Left lung (tissue), 4 donors: ENCODE measurements at regions not wholly inside any gene's neighbourhood (a gene's known extent, or its start where the extent isn't known, plus 50 kb on each side); places are given as distances from the start of the nearest gene placed in this dataset.
A peak's percentile ranks its signal among the peaks of the same experiment; 100 is the strongest.

ENCODE experiments used
- ATAC-seq: fragments of 200-7000 bp; cut with Tn5 transposase; one replicate; pipeline ENCODE4 v1.9.1; 2020; ENCODE audit warnings: moderate library complexity
- DNase-seq, 4 donors: peaks; one replicate each; pipeline ENCODE4 v3.0.0-alpha.2; 2013 to 2020
- H3K27ac ChIP-seq, 2 donors: fragments of 200-600 bp; sonication (generic) in 1 of 2; one replicate each; pipeline versions ENCODE4 v1.5.0 to v1.8.0; 2020 to 2021
- H3K27me3 ChIP-seq, 2 donors: fragments of 200-600 bp; sonication (generic) in 1 of 2; one replicate each; pipeline versions ENCODE4 v1.5.0 to v1.8.0; 2020 to 2021
- H3K36me3 ChIP-seq, 2 donors: fragments of 200-600 bp; sonication (generic) in 1 of 2; one replicate each; pipeline versions ENCODE4 v1.5.0 to v1.8.0; 2020 to 2021
- H3K4me1 ChIP-seq, 2 donors: fragments of 200-600 bp; one replicate each; pipeline ENCODE4 v1.8.0; 2021
- H3K4me3 ChIP-seq, 2 donors: fragments of 200-600 bp; sonication (generic) in 1 of 2; one replicate each; pipeline versions ENCODE4 v1.5.0 to v1.8.0; 2020 to 2021; ENCODE audit warnings: mild to moderate bottlenecking in 1 of 2
- H3K9me3 ChIP-seq, 2 donors: fragments of 200-600 bp; sonication (generic) in 1 of 2; one replicate each; pipeline versions ENCODE4 v1.5.0 to v1.8.0; 2020 to 2021
- intact Hi-C, 2 donors: fragments of 100-400 bp; cut with DNase I; formaldehyde crosslinking; loops; one replicate each; pipeline versions ENCODE4 v1.11.2 to v1.14.2; 2022
- TF ChIP-seq, protein P1 (sequence below), 2 donors: fragments of 200-600 bp; sonication (generic) in 1 of 2; IDR thresholded peaks; one replicate each; pipeline versions ENCODE4 v1.5.0 to v1.8.0; 2021; ENCODE audit warnings: antibody characterized with exemption in 2 of 2
- donor health status: DM: no; HTN: yes; CAD: no.
- donor health status: DM: no; HTN: no; CAD: no.

DNA sequence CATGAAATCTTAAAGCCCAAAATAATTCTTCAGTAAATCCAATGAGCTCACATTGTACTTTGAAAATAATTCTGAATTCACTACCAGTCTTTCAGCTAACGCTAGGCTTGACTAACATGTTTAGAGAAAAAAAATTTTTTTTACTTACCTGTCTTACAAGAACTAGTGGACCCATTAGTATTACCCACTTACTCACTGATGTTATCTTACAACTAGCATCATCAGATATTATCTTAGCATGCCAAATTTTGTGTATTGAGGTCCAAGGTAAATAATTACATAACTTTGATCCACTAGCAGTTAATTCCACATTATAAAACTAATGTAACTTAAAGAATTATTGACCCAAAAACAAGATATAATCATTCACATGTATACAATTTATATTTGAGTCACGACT is 62.7 kb downstream of the SLC41A2 start:
- Histone ChIP-seq H3K27ac (no peak overlapping the region), H3K36me3 (no peaks in the 10 kb centered on the region), H3K4me3 (no peak overlapping the region), H3K27me3 (no peaks in the 10 kb centered on the region), H3K9me3 (peaks cover 0 to 2% of the 10 kb centered on the region in 2 donors), H3K4me1 (peaks cover 0 to 7% of the 10 kb centered on the region in 2 donors)
- ATAC-seq: no peak
- intact Hi-C loops: no loop called here
- DNase-seq: no peak
- TF ChIP-seq, protein P1, sequence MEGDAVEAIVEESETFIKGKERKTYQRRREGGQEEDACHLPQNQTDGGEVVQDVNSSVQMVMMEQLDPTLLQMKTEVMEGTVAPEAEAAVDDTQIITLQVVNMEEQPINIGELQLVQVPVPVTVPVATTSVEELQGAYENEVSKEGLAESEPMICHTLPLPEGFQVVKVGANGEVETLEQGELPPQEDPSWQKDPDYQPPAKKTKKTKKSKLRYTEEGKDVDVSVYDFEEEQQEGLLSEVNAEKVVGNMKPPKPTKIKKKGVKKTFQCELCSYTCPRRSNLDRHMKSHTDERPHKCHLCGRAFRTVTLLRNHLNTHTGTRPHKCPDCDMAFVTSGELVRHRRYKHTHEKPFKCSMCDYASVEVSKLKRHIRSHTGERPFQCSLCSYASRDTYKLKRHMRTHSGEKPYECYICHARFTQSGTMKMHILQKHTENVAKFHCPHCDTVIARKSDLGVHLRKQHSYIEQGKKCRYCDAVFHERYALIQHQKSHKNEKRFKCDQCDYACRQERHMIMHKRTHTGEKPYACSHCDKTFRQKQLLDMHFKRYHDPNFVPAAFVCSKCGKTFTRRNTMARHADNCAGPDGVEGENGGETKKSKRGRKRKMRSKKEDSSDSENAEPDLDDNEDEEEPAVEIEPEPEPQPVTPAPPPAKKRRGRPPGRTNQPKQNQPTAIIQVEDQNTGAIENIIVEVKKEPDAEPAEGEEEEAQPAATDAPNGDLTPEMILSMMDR (IDR thresholded peaks at IDR 0.05): no peak

GRCh38 chr12:104890476-104891096 is 67.5 kb downstream of the SLC41A2 start:
- TF ChIP-seq, protein P1 (IDR thresholded peaks at IDR 0.05): no peak
- H3K27ac ChIP-seq: no peak overlapping the region
- H3K4me3 ChIP-seq: no peak overlapping the region
- peaks cover 0 to 28% of the 10 kb centered on the region in 2 donors for H3K4me1 ChIP-seq
- DNase-seq (no peak), ATAC-seq (no peak)
- H3K9me3 ChIP-seq: no peaks in the 10 kb centered on the region
- H3K36me3 ChIP-seq: no peaks in the 10 kb centered on the region
- intact Hi-C loops: no loop called here
- H3K27me3 ChIP-seq: no peaks in the 10 kb centered on the region

- peaks cover 1 to 28% of the 10 kb centered on the region in 2 donors for H3K4me1 ChIP-seq
- intact Hi-C loops: no loop called here
- TF ChIP-seq, protein P1 (IDR thresholded peaks at IDR 0.05): no peak
- no peaks in the 10 kb centered on the region for H3K9me3 ChIP-seq
- H3K4me3 ChIP-seq: no peak overlapping the region
- DNase-seq (no peak), ATAC-seq (no peak)
- H3K36me3 ChIP-seq: no peaks in the 10 kb centered on the region
- no peaks in the 10 kb centered on the region for H3K27me3 ChIP-seq
- no peak overlapping the region for H3K27ac ChIP-seq
Observed at GRCh38 chr12:104889735-104890134, 68.4 kb downstream of the SLC41A2 start.

GRCh38 chr12:104888892-104889291 is 69.2 kb downstream of the SLC41A2 start:
- DNase-seq: no peak
- intact Hi-C loops: no loop called here
- no peaks in the 10 kb centered on the region for H3K27me3 ChIP-seq
- no peaks in the 10 kb centered on the region for H3K9me3 ChIP-seq
- TF ChIP-seq, protein P1 (IDR thresholded peaks at IDR 0.05): no peak
- no peak overlapping the region for H3K27ac ChIP-seq
- ATAC-seq: no peak
- H3K4me1 ChIP-seq: peaks cover 4 to 28% of the 10 kb centered on the region in 2 donors
- no peaks in the 10 kb centered on the region for H3K36me3 ChIP-seq
- no peak overlapping the region for H3K4me3 ChIP-seq

DNA sequence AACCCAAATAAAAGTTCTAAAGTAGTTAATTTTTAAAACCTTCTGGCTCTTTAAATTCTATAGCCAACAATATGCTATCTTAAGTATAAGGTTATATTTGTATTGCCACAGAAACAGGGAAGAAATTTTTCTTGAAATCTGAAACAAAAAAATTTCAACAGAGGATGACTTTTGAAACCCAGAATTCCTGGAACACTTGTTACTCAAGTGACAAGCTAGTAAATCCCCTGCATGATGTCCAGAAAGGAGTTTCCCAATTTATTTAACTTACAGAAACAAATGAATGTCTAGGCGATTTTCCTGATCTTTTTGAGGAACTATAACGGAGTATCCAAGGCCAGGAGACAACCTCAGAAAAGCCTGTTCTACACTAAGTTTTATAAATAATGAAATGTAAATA is 69.6 kb downstream of the SLC41A2 start:
- Histone ChIP-seq H3K4me1 (peaks cover 4 to 28% of the 10 kb centered on the region in 2 donors), H3K4me3 (no peak overlapping the region), H3K36me3 (no peaks in the 10 kb centered on the region), H3K9me3 (no peaks in the 10 kb centered on the region), H3K27me3 (no peaks in the 10 kb centered on the region), H3K27ac (peak overlapping the region in 1 of 2 donors; percentile 1)
- DNase-seq (no peak), ATAC-seq (no peak)
- intact Hi-C loops: no loop called here
- TF ChIP-seq, protein P1 (IDR thresholded peaks at IDR 0.05): no peak
